ENCODE measurements at regions not wholly inside any gene's neighbourhood (a gene's known extent, or its start where the extent isn't known, plus 50 kb on each side); places are given as distances from the start of the nearest gene placed in this dataset.

DNA sequence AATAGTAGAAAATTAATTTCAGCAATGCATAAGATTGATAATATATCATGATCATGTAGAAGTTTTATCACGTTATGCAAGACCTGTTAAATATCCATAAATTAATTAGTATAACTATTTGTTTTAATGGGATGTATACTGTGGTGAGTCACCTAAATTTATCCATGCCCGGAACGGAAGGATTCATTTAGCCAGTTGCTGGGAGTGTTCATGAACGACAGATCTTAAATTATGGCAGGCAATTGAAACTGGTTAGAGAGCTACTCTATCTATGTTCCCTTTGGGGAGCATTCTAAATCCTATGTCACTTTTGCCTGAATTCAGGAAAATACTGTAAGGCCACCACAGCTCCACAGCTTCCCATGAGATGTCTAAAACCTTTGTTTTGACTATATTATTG is 1950.5 kb upstream of the AGA start:
- Histone ChIP-seq H3K9me3 (peaks cover 0 to 17% (median 0%) of the 10 kb centered on the region in 11 donors), H3K4me3 (no peak overlapping the region), H3K4me1 (no peaks in the 10 kb centered on the region), H3K27ac (no peak overlapping the region), H3K36me3 (no peaks in the 10 kb centered on the region), H3K27me3 (no peaks in the 10 kb centered on the region)
- TF ChIP-seq, protein P1, sequence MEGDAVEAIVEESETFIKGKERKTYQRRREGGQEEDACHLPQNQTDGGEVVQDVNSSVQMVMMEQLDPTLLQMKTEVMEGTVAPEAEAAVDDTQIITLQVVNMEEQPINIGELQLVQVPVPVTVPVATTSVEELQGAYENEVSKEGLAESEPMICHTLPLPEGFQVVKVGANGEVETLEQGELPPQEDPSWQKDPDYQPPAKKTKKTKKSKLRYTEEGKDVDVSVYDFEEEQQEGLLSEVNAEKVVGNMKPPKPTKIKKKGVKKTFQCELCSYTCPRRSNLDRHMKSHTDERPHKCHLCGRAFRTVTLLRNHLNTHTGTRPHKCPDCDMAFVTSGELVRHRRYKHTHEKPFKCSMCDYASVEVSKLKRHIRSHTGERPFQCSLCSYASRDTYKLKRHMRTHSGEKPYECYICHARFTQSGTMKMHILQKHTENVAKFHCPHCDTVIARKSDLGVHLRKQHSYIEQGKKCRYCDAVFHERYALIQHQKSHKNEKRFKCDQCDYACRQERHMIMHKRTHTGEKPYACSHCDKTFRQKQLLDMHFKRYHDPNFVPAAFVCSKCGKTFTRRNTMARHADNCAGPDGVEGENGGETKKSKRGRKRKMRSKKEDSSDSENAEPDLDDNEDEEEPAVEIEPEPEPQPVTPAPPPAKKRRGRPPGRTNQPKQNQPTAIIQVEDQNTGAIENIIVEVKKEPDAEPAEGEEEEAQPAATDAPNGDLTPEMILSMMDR (IDR thresholded peaks at IDR 0.05) = no peak
- ATAC-seq (no peak), DNase-seq (no peak)
- WGBS, 2 donors = 82 to 83% methylated on average over 4 of the region's 4 CpGs
- intact Hi-C loops (cut with DNase I) = no loop called here

- no peak for ATAC-seq
- no peak overlapping the region for H3K4me3 ChIP-seq
- H3K27me3 ChIP-seq = no peaks in the 10 kb centered on the region
- no peaks in the 10 kb centered on the region for H3K36me3 ChIP-seq
- H3K4me1 ChIP-seq = no peaks in the 10 kb centered on the region
- no peak overlapping the region for H3K27ac ChIP-seq
- no peak for DNase-seq
- TF ChIP-seq, protein P1 (IDR thresholded peaks at IDR 0.05) = no peak
- intact Hi-C loops (cut with DNase I) = no loop called here
- peaks cover 0 to 18% (median 2%) of the 10 kb centered on the region in 11 donors for H3K9me3 ChIP-seq
- WGBS, 2 donors = 62 to 73% methylated on average over 5 of the region's 5 CpGs
These were observed 1956.2 kb upstream of the AGA start for GRCh38 chr4:179398414-179398813.

- Histone ChIP-seq H3K4me3 (no peak overlapping the region), H3K36me3 (no peaks in the 10 kb centered on the region), H3K4me1 (no peaks in the 10 kb centered on the region), H3K27ac (no peak overlapping the region), H3K9me3 (peaks cover 0 to 15% (median 2%) of the 10 kb centered on the region in 11 donors), H3K27me3 (no peaks in the 10 kb centered on the region)
- ATAC-seq (no peak), DNase-seq (no peak)
- intact Hi-C loops (cut with DNase I) = no loop called here
- TF ChIP-seq, protein P1 (IDR thresholded peaks at IDR 0.05) = no peak
These were observed 1957.0 kb upstream of the AGA start for GRCh38 chr4:179399054-179399782.

DNA sequence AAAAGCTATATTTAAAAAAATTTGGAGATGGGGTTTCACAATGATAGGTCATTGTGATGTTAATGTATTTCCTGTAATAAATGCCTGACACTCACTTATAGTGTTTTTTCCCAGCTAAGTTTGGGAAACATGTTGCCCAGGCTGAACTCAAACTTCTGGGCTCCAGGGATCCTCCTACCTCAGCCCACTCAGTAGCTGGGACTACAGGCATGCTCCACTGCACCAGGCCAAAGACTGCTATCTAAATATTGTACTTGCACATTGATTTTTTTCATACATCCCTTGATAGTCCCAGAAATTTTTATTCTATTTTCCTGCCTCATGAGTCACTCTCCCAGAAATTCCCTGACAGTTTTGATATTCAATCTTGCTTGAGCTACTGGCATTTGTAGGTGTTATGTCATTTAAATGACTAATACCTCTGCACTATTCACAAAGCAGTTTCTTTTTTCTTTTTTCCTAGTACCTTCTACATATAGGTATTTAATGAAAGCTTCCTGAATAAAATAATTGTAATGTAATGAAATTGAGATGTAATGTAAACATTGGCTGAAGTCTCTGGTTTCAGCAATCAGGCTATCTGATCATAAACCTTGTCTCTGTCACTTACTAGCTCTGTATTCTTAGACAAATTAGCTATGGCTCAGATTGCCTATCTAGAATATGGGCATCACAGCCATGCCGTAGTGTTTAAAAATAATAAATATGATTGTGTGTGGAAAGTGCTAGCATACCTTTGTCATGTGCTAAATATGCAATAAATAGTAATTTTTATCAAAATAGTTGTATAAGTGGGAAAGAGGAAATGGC is 1973.0 kb upstream of the AGA start:
- ATAC-seq (no peak), DNase-seq (no peak)
- Histone ChIP-seq H3K27me3 (no peaks in the 10 kb centered on the region), H3K9me3 (no peaks in the 10 kb centered on the region), H3K4me3 (no peak overlapping the region), H3K4me1 (no peaks in the 10 kb centered on the region), H3K36me3 (no peaks in the 10 kb centered on the region), H3K27ac (no peak overlapping the region)
- WGBS, 2 donors = 62 to 84% methylated on average over 1 of the region's 1 CpG
- TF ChIP-seq, protein P1 (IDR thresholded peaks at IDR 0.05) = no peak
- intact Hi-C loops (cut with DNase I) = no loop called here
